K562 (cell line): ENCODE measurements at regions not wholly inside any gene's neighbourhood (a gene's known extent, or its start where the extent isn't known, plus 50 kb on each side); places are given as distances from the start of the nearest gene placed in this dataset.

Experiments used
- ATAC-seq: fragments of 200-7000 bp; cut with Tn5 transposase; 3 replicates; pipeline ENCODE4 v1.9.1; 2020; ENCODE audit warnings: moderate library complexity
- BruUV-seq: library from RNA; stranded (reverse); fragments of 400-500 nt; replicated peaks from 2 replicates; lab custom pipeline; 2021; lab: Mats Ljungman, UMichigan
- CTCF ChIA-PET: fragments of 300-600 bp; formaldehyde crosslinking; extraction: SDS; loops from one replicate; lab custom pipeline; 2021; ENCODE audit warnings: low intra/inter-chr PET ratio; lab: Yijun Ruan, JAX
- POLR2A ChIA-PET: fragments of 300-600, 350-650 bp; sonication (Branson Sonifier 250); formaldehyde crosslinking; extraction: SDS; loops from one replicate; lab custom pipeline; 2021; ENCODE audit warnings: antibody characterized with exemption, inconsistent platforms; lab: Yijun Ruan, JAX
- DNase-seq, 4 experiments: peaks; one replicate each; pipeline versions ENCODE4 v3.0.0 to v3.0.0-alpha.2; 2011 to 2018; ENCODE audit warnings: low spot score in 3 of 4, mixed read lengths in 3 of 4; ENCODE audit errors: extremely low read depth in 1 of 4
- FAIRE-seq: peaks from 2 replicates; lab custom pipeline; 2011; peaks lifted over from hg19 to GRCh38; lab: Jason Lieb, UNC
- H2AFZ ChIP-seq: 2 replicates; pipeline ENCODE4 v1.6.0; 2011; ENCODE audit warnings: low read depth, low read length, control low read depth, inconsistent platforms
- H3K27ac ChIP-seq: fragments of 200-600 bp; 3 replicates; pipeline ENCODE4 v1.8.0; 2011; ENCODE audit warnings: low read depth, mild to moderate bottlenecking, control low read depth, inconsistent platforms, low read length, moderate library complexity, mixed read lengths; ENCODE audit errors: extremely low read depth
- H3K27me3 ChIP-seq, 2 experiments: fragments of 300-600 bp in 1 of 2; 2 replicates in 1 of 2; 3 replicates in 1 of 2; pipeline versions ENCODE4 v1.6.0 to v1.8.0; 2011; ENCODE audit warnings: inconsistent platforms in 2 of 2, low read length in 2 of 2, mild to moderate bottlenecking in 1 of 2, mixed read lengths in 1 of 2, moderate library complexity in 1 of 2; ENCODE audit not compliant: control insufficient read depth in 2 of 2, insufficient read depth in 2 of 2
- H3K36me3 ChIP-seq: fragments of 300-600 bp; 3 replicates; pipeline ENCODE4 v1.8.0; 2011; ENCODE audit warnings: mild to moderate bottlenecking, low read length, inconsistent platforms; ENCODE audit not compliant: control insufficient read depth, insufficient read depth
- H3K4me1 ChIP-seq, 2 experiments: fragments of 200-600 bp in 1 of 2; replicated peaks in 1 of 2; 2 replicates in 1 of 2; 3 replicates in 1 of 2; pipeline versions ENCODE4 v1.5.1 to v1.8.0; 2011; ENCODE audit warnings: inconsistent platforms in 2 of 2, low read length in 2 of 2, mild to moderate bottlenecking in 1 of 2, mixed read lengths in 1 of 2, moderate library complexity in 1 of 2; ENCODE audit not compliant: control insufficient read depth in 2 of 2, insufficient read depth in 2 of 2
- H3K4me2 ChIP-seq: 2 replicates; pipeline ENCODE4 v1.6.1; 2011; ENCODE audit warnings: low read length, control low read depth, inconsistent platforms, mixed read lengths; ENCODE audit not compliant: insufficient read depth
- H3K4me3 ChIP-seq: fragments of 200-600 bp; sonication (generic), shearing (Covaris generic); 2 replicates; pipeline ENCODE4 v1.5.1; 2016; ENCODE audit warnings: control low read depth, inconsistent platforms
- H3K79me2 ChIP-seq: fragments of 200-600 bp; 3 replicates; pipeline ENCODE4 v1.8.0; 2011; ENCODE audit warnings: low read length, inconsistent platforms; ENCODE audit not compliant: control insufficient read depth, insufficient read depth
- H3K9ac ChIP-seq, 2 experiments: 2 replicates each; pipeline versions ENCODE4 v1.6.0 to v1.6.1; 2011; ENCODE audit warnings: low read depth in 2 of 2, low read length in 2 of 2, control low read depth in 1 of 2, inconsistent platforms in 1 of 2, mild to moderate bottlenecking in 1 of 2, mixed read lengths in 1 of 2; ENCODE audit not compliant: insufficient read depth in 1 of 2
- H3K9me1 ChIP-seq: one replicate; pipeline ENCODE4 v1.6.0; 2011; ENCODE audit warnings: inconsistent platforms, mild to moderate bottlenecking, low read length, moderate library complexity; ENCODE audit not compliant: control insufficient read depth, insufficient read depth
- H3K9me3 ChIP-seq: replicated peaks from 2 replicates; pipeline ENCODE4 v1.5.1; 2011; ENCODE audit warnings: low read depth, low read length, inconsistent platforms; ENCODE audit not compliant: control insufficient read depth, insufficient read depth
- H4K20me1 ChIP-seq: replicated peaks from 2 replicates; pipeline ENCODE4 v1.6.1; 2011; ENCODE audit warnings: low read length, inconsistent platforms, mixed read lengths; ENCODE audit not compliant: control insufficient read depth, insufficient read depth
- BACH1 ChIP-seq: fragments of 200-800 bp; sonication (Bioruptor generic); IDR thresholded peaks from 2 replicates; pipeline ENCODE4 v1.6.1; 2016; ENCODE audit warnings: missing genetic modification characterization, missing compliant biosample characterization
- CREM ChIP-seq: IDR thresholded peaks from 2 replicates; pipeline ENCODE4 v1.6.1; 2014; ENCODE audit warnings: antibody characterized with exemption, low read depth
- E2F8 ChIP-seq: fragments of 450-650 bp; IDR thresholded peaks from 2 replicates; pipeline ENCODE4 v1.7.1; 2018; ENCODE audit warnings: mild to moderate bottlenecking, low read depth; ENCODE audit not compliant: partially characterized antibody
- XRCC3 ChIP-seq: fragments of 450-650 bp; IDR thresholded peaks from 2 replicates; pipeline ENCODE4 v1.6.1; 2017; ENCODE audit warnings: mild to moderate bottlenecking, moderate library complexity
- ZNF408 ChIP-seq: fragments of 250-450 bp; sonication (Bioruptor Pico); IDR thresholded peaks from 2 replicates; pipeline ENCODE4 v1.4.0; 2020; ENCODE audit warnings: low read depth, mild to moderate bottlenecking, moderate library complexity
- WGBS: fragments of 100-300 bp; shearing (Covaris generic); methylation state at CpG from one replicate; pipeline ENCODE4 v1.1.6; 2016; ENCODE audit warnings: low coverage, mixed read lengths; ENCODE audit not compliant: insufficient coverage; ENCODE audit errors: missing lambda C conversion rate; 5-methylcytosine and 5-hydroxymethylcytosine counted together
- in situ Hi-C: fragments of 300-500 bp; cut with MboI; formaldehyde crosslinking; loops from 4 replicates; pipeline ENCODE4 v1.15.0; 2018; ENCODE audit warnings: inconsistent platforms, mixed read lengths
- intact Hi-C: fragments of 100-400 bp; cut with micrococcal nuclease; formaldehyde crosslinking; loops from 2 replicates; pipeline ENCODE4 v1.14.2; 2022

GRCh38 chr10:98080494-98080893, 50.1 kb upstream of the CRTAC1 start:
- Histone ChIP-seq H3K9me1 (no peaks in the 10 kb centered on the region), H3K27ac (no peak overlapping the region), H3K36me3 (no peaks in the 10 kb centered on the region), H2AFZ (no peak overlapping the region), H3K4me2 (no peak overlapping the region), H3K79me2 (no peaks in the 10 kb centered on the region), H3K9ac (no peak overlapping the region), H3K4me3 (no peak overlapping the region), H3K4me1 (no peaks in the 10 kb centered on the region), H3K9me3 (no peaks in the 10 kb centered on the region), H4K20me1 (no peaks in the 10 kb centered on the region), H3K27me3 (peaks cover 0 to 5% of the 10 kb centered on the region in 2 experiments; a peak in 2 of 5 replicates)
- intact Hi-C loops, result no loop called here
- in situ Hi-C loops, result no loop called here
- ChIA-PET CTCF (no interaction called here), POLR2A (interaction anchor here (0.8 kb wide), 1 partner anchor 13 kb away, joined by 3 read pairs; no protein-coding TSS in a partner anchor)
- ATAC-seq (no peak), FAIRE-seq (no peak), DNase-seq (no peak)
- TF ChIP-seq BACH1 (tag) (no peak), E2F8 (no peak), ZNF408 (CRISPR knock-in tag) (no peak), CREM (no peak), XRCC3 (no peak)
- no TSS peak for BruUV-seq
- WGBS, result 9% methylated on average over 4 of the region's 6 CpGs
